Fibroblast of villous mesenchyme (primary cell): ENCODE measurements at regions not wholly inside any gene's neighbourhood (a gene's known extent, or its start where the extent isn't known, plus 50 kb on each side); places are given as distances from the start of the nearest gene placed in this dataset.

ENCODE experiments used
- DNase-seq: peaks from one replicate; pipeline ENCODE4 v3.0.0-alpha.2; 2010; ENCODE audit warnings: low read depth
- H3K4me3 ChIP-seq: 2 replicates; pipeline ENCODE4 v1.5.1; 2011; ENCODE audit warnings: low read depth, mild to moderate bottlenecking, low read length
- TF ChIP-seq, protein P1 (sequence below): IDR thresholded peaks from 2 replicates; pipeline ENCODE4 v1.5.1; 2012; ENCODE audit warnings: low read depth, mild to moderate bottlenecking, low read length; ENCODE audit not compliant: insufficient read depth

DNA sequence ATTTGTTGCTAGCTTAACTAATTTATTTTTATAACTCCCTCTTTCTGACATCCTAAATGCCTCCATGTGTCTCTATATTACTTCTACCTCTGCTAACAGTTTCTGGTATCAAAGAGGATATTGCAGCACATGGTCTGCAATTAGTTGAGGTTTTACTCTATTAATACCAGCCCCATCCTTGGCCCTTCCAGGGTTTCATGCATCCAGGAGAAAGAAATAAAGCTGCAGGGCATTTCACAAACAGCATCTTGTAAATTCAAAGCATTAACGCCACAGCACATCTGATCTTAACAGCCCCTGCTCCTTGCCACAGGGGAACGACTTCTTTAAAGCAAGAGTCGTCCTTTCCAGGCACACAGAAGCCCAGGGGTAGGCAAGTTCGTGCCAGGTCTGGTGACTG, 258.9 kb downstream of the ICOS start:
- no peak for DNase-seq
- TF ChIP-seq, protein P1, sequence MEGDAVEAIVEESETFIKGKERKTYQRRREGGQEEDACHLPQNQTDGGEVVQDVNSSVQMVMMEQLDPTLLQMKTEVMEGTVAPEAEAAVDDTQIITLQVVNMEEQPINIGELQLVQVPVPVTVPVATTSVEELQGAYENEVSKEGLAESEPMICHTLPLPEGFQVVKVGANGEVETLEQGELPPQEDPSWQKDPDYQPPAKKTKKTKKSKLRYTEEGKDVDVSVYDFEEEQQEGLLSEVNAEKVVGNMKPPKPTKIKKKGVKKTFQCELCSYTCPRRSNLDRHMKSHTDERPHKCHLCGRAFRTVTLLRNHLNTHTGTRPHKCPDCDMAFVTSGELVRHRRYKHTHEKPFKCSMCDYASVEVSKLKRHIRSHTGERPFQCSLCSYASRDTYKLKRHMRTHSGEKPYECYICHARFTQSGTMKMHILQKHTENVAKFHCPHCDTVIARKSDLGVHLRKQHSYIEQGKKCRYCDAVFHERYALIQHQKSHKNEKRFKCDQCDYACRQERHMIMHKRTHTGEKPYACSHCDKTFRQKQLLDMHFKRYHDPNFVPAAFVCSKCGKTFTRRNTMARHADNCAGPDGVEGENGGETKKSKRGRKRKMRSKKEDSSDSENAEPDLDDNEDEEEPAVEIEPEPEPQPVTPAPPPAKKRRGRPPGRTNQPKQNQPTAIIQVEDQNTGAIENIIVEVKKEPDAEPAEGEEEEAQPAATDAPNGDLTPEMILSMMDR = no peak
- no peak overlapping the region for H3K4me3 ChIP-seq

DNA sequence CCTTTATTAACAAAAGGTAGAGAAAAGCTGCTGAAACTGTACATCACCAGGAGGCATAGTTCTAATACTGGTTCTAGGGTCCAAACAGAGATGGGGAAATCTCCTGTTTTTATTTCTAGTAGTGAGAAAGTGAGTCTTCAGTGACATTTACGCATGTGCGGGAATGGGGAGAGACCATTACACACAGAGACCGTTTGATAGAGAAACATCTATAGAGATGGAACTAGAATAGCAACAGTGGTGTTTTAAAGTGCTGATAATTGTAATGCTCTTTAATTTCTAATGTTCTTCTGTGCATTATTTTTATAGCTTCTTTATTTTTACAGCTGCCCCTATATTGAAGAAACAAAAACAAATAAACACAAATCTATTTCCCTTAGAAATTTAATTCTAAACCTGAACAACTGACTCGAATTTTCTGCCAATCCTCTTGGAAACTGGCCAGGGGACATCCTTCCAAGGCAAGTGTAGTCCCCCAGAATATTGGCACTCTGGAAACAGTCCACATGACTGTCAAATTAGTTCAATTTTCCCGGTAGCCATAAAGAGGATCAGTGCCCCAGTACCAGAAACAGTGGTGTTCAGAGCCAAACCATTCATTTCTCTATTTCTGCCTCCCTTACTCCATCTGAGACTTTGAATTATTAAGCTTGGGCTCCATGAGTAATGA, 260.9 kb downstream of the ICOS start:
- no peak for DNase-seq
- TF ChIP-seq, protein P1 = no peak
- H3K4me3 ChIP-seq = no peak overlapping the region

DNA sequence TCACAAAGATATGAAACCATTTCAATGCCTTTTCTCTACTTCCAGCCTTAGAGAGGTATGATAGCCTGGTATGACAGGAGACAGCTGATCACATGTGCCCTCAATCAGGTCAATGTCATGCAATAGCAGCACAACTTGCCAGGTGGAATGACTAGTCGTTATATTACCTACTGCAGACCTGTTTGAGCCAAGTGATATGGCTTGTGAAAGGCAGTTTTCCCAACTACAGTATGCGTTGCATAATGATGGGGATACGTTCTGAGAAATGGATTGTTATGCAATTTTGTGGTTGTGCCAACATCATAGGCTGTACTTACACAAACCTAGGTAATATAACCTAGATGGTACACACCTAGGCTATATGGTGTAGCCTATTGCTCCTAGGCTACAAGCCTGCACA, 262.8 kb downstream of the ICOS start:
- DNase-seq = no peak
- TF ChIP-seq, protein P1 = no peak
- H3K4me3 ChIP-seq = no peak overlapping the region

DNA sequence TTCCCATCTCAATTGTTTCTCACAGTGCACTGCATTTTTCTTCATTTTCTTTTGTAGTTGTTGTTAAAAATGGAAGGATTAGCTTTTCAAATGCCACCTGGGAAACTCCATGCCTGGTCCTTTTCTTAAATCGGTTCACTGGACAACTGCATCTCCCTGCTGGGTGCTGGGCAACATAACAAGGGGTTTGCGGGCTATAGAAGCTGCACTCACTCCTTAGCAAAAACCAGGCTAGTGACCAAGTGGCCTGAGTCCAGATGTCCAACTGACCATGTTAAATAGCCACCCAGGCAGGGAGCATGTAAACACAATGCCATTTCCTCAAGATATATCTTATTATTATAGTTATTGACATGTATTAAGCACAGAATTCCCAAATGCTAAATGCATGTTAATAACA, 264.9 kb downstream of the ICOS start:
- no peak overlapping the region for H3K4me3 ChIP-seq
- DNase-seq = no peak
- TF ChIP-seq, protein P1 = no peak

DNA sequence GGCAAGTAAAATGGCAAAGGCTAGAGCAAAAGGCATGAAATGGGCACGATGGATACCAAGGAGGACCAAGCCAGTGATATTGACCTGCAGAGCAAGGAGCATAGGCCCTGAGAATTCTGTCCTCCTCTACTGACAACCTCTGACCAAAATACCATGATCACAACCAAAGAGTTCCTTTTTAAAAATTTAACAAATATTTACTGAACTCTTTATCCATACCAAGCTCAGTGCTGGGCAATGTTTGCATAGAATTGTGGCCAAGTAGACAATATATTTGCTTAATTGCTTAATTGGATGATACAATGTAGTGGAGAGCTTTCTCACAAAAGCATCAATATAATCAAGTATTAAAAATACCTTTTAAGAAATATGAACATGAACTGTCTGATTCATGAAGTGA, 265.7 kb downstream of the ICOS start:
- H3K4me3 ChIP-seq = no peak overlapping the region
- no peak for DNase-seq
- TF ChIP-seq, protein P1 = no peak

DNA sequence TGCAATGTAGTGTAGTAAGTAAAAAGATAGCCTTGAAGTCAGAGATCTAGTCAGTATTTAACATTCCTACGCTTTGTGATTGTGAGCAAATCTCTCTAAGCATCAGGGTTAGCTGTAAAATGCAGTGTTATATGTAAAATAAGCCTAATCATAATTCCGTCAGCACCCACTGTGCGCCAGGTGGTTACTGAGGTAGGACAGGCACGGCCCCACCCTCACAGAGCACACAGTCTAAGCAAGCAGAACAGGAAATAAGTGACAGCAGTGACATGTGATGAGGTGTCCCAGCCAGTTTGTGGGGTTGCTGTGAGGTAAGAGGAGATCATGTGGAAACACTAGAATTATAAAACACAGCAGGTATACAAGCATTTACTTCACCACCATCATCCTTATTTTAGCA, 267.1 kb downstream of the ICOS start:
- no peak overlapping the region for H3K4me3 ChIP-seq
- DNase-seq = no peak
- TF ChIP-seq, protein P1 = no peak

DNA sequence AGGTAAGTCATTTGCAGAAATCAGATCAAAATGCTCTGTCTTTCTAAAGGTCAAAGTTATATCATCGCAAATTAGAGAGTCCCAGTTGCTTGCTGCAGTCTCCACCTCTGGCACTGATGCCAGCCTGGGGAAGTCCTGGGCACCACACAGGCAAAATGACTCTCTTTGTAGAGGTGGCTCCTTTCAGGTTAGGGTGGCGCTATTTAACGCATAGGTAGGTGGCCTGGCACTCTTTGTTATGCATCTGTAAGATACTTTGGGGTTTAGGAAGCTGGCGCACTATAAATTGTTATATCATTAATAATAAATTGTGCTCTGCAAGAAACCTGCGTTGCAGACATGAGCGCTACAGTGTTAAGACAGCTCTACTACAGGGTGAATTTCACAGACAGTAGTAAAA, 268.5 kb downstream of the ICOS start:
- TF ChIP-seq, protein P1 = no peak
- H3K4me3 ChIP-seq = no peak overlapping the region
- no peak for DNase-seq
